HFFc6 (cell line): ENCODE measurements at regions not wholly inside any gene's neighbourhood (a gene's known extent, or its start where the extent isn't known, plus 50 kb on each side); places are given as distances from the start of the nearest gene placed in this dataset.

Experiments
- DNase-seq: peaks from one replicate; pipeline ENCODE4 v3.0.0-alpha.2; 2018
- H3K27ac Mint-ChIP-seq: 2 replicates; pipeline ENCODE4 v1.8.0; 2020; ENCODE audit warnings: mild to moderate bottlenecking, mixed read lengths
- H3K27me3 Mint-ChIP-seq: 2 replicates; pipeline ENCODE4 v1.8.0; 2021; ENCODE audit warnings: mild to moderate bottlenecking, moderate library complexity, mixed read lengths; ENCODE audit not compliant: insufficient read depth
- H3K36me3 Mint-ChIP-seq: 2 replicates; pipeline ENCODE4 v1.8.0; 2021; ENCODE audit warnings: low read depth, mixed read lengths
- H3K4me1 Mint-ChIP-seq: 2 replicates; pipeline ENCODE4 v1.8.0; 2020; ENCODE audit warnings: low read depth, mixed read lengths
- H3K4me3 Mint-ChIP-seq: 2 replicates; pipeline ENCODE4 v1.8.0; 2020; ENCODE audit warnings: mild to moderate bottlenecking, moderate library complexity, mixed read lengths
- H3K9me3 Mint-ChIP-seq: 2 replicates; pipeline ENCODE4 v1.8.0; 2020; ENCODE audit warnings: mild to moderate bottlenecking, mixed read lengths
- CTCF ChIP-seq: fragments of 200-600 bp; sonication (generic); IDR thresholded peaks from 2 replicates; pipeline ENCODE4 v1.5.0; 2021; ENCODE audit warnings: antibody characterized with exemption, mild to moderate bottlenecking

DNA sequence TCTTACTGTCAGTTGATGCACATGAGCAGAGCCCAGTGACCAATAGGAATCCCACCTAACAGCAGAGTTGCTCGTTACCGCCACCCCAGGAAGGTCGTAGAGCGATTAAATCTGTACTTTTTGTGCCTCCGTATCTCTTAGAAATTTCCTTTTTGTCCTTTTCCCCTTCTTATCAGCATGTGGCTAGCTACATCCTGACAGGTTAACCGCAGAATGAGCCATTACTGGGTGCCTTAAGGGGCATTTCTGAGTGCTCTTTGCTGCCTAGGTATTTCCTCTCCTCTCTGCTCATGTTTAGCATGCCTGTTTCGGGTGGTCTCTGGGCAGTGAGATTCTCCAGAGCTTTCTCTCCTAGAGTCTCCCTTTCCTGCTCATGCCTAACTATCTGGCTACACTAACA is 530.5 kb downstream of the FAM133A start:
- H3K9me3 Mint-ChIP-seq, result no peaks in the 10 kb centered on the region
- H3K4me1 Mint-ChIP-seq, result no peaks in the 10 kb centered on the region
- no peak for DNase-seq
- no peaks in the 10 kb centered on the region for H3K36me3 Mint-ChIP-seq
- no peak overlapping the region for H3K27ac Mint-ChIP-seq
- no peaks in the 10 kb centered on the region for H3K27me3 Mint-ChIP-seq
- TF ChIP-seq CTCF, result no peak
- H3K4me3 Mint-ChIP-seq, result no peak overlapping the region

DNA sequence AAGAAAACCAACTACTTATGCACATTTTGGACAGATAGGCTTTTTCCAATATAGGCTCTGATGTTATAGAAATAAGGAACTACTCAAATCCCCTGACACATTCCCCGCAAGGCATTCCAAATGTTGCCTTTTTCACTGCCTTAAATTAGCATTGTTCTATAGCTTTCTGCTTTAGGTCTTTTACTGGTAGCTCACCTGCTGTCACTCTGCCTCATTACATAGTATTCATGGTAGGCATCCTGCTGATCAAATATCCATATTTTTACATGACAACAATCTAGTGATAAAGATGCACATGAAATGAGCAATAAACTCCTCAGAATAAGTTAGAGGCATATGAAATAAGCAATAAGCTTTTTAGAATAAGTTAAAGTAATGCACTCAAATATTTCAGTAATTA is 542.7 kb downstream of the FAM133A start:
- DNase-seq, result no peak
- TF ChIP-seq CTCF, result no peak
- no peak overlapping the region for H3K4me3 Mint-ChIP-seq
- H3K4me1 Mint-ChIP-seq, result no peaks in the 10 kb centered on the region
- H3K27ac Mint-ChIP-seq, result no peak overlapping the region
- H3K36me3 Mint-ChIP-seq, result no peaks in the 10 kb centered on the region
- H3K9me3 Mint-ChIP-seq, result no peaks in the 10 kb centered on the region
- no peaks in the 10 kb centered on the region for H3K27me3 Mint-ChIP-seq

- Mint-ChIP-seq H3K9me3 (peaks cover 18% of the 10 kb centered on the region), H3K4me3 (no peak overlapping the region), H3K27ac (no peak overlapping the region), H3K4me1 (no peaks in the 10 kb centered on the region), H3K36me3 (no peaks in the 10 kb centered on the region), H3K27me3 (no peaks in the 10 kb centered on the region; the same call in 1 of the 2 replicates)
- DNase-seq, result no peak
- TF ChIP-seq CTCF, result no peak
These were observed 578.2 kb downstream of the FAM133A start for GRCh38 chrX:94252211-94252610.

- Mint-ChIP-seq H3K4me3 (no peak overlapping the region), H3K27ac (no peak overlapping the region), H3K4me1 (no peaks in the 10 kb centered on the region), H3K36me3 (no peaks in the 10 kb centered on the region), H3K27me3 (no peaks in the 10 kb centered on the region; the same call in 1 of the 2 replicates), H3K9me3 (peaks cover 26% of the 10 kb centered on the region)
- TF ChIP-seq CTCF, result no peak
- no peak for DNase-seq
These were observed 582.4 kb downstream of the FAM133A start for GRCh38 chrX:94256396-94256795.

DNA sequence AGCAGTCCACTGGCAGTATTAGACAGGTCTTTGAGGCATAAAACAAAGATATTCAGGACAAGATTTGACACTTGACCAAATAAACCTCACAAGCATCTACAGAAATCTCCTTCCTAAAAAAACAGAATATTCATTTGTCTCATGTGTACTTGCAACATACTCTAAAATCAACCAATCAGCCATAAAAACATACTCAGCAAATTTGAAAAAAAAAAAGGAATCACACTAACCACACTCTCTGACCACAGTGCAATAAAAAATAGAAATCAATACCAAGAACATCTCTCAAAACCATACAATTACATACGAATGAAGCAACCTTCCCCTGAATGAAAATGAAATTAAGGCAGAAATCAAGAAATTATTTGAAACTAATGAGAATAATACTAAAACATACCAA is 591.3 kb downstream of the FAM133A start:
- Mint-ChIP-seq H3K27ac (no peak overlapping the region), H3K36me3 (no peaks in the 10 kb centered on the region), H3K9me3 (peaks cover 13% of the 10 kb centered on the region), H3K4me1 (no peaks in the 10 kb centered on the region), H3K27me3 (no peaks in the 10 kb centered on the region; the same call in 1 of the 2 replicates), H3K4me3 (no peak overlapping the region)
- no peak for TF ChIP-seq CTCF
- DNase-seq, result no peak

- Mint-ChIP-seq H3K9me3 (peaks cover 9% of the 10 kb centered on the region; the same call in 1 of the 2 replicates), H3K4me3 (no peak overlapping the region), H3K4me1 (no peaks in the 10 kb centered on the region), H3K36me3 (no peaks in the 10 kb centered on the region), H3K27ac (no peak overlapping the region), H3K27me3 (no peaks in the 10 kb centered on the region)
- DNase-seq, result no peak
- no peak for TF ChIP-seq CTCF
These were observed 614.3 kb downstream of the FAM133A start for GRCh38 chrX:94288325-94288724.
